Sigmoid colon (tissue), 3 donors: ENCODE measurements at regions not wholly inside any gene's neighbourhood (a gene's known extent, or its start where the extent isn't known, plus 50 kb on each side); places are given as distances from the start of the nearest gene placed in this dataset.

ENCODE experiments used
- POLR2A ChIP-seq, 2 donors: fragments of 450-650 bp; IDR thresholded peaks; one replicate each; pipeline ENCODE4 v1.6.1; 2016; ENCODE audit warnings: antibody characterized with exemption in 2 of 2, mild to moderate bottlenecking in 2 of 2, moderate library complexity in 2 of 2
- TF ChIP-seq, protein P1 (sequence below), 4 experiments: fragments of 450-650 bp in 3 of 4; fragments of 200-600 bp in 1 of 4; IDR thresholded peaks; one replicate each; pipeline ENCODE4 v1.5.1; 2016 to 2019; ENCODE audit warnings: antibody characterized with exemption in 4 of 4, mild to moderate bottlenecking in 3 of 4, moderate library complexity in 2 of 4

DNA sequence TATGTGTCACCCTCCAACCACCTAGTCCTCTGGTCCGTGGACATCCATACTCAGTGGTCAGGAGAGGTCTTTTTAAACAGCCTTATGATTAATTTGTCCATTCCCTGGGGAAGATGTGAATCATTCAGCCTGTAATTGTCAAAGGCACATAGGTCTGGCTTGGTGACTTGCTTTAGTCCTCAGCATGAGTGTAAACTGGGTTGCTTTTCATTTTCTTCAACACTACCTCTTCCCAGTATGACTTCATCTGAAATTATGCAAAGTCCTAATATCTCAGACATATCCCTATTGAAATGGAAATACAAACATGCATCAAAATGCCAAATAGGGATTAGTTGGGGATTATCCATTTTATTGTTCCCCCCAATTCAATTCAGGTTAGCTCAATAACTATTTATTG lies 208.3 kb upstream of the AMOT start:
- TF ChIP-seq, protein P1, sequence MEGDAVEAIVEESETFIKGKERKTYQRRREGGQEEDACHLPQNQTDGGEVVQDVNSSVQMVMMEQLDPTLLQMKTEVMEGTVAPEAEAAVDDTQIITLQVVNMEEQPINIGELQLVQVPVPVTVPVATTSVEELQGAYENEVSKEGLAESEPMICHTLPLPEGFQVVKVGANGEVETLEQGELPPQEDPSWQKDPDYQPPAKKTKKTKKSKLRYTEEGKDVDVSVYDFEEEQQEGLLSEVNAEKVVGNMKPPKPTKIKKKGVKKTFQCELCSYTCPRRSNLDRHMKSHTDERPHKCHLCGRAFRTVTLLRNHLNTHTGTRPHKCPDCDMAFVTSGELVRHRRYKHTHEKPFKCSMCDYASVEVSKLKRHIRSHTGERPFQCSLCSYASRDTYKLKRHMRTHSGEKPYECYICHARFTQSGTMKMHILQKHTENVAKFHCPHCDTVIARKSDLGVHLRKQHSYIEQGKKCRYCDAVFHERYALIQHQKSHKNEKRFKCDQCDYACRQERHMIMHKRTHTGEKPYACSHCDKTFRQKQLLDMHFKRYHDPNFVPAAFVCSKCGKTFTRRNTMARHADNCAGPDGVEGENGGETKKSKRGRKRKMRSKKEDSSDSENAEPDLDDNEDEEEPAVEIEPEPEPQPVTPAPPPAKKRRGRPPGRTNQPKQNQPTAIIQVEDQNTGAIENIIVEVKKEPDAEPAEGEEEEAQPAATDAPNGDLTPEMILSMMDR (IDR thresholded peaks at IDR 0.05) = no peak
- no peak for TF ChIP-seq POLR2A (IDR thresholded peaks at IDR 0.05)
